C4-2B (cell line): ENCODE measurements at regions not wholly inside any gene's neighbourhood (a gene's known extent, or its start where the extent isn't known, plus 50 kb on each side); places are given as distances from the start of the nearest gene placed in this dataset.

Source experiments
- H3K27ac ChIP-seq: fragments of 450-650 bp; 2 replicates; pipeline ENCODE4 v1.5.1; 2017
- CTCF ChIP-seq: fragments of 450-650 bp; conservative IDR thresholded peaks from 2 replicates; pipeline ENCODE4 v1.5.1; 2017; ENCODE audit warnings: mild to moderate bottlenecking
- ZFX ChIP-seq: fragments of 450-650 bp; IDR thresholded peaks from 2 replicates; pipeline ENCODE4 v1.6.1; 2017

- TF ChIP-seq ZFX, result no peak
- TF ChIP-seq CTCF, result no peak
- H3K27ac ChIP-seq, result no peak overlapping the region
These were observed 64.4 kb upstream of the SLCO3A1 start for GRCh38 chr15:91789136-91789535.

- no peak overlapping the region for H3K27ac ChIP-seq
- TF ChIP-seq CTCF, result no peak
- TF ChIP-seq ZFX, result no peak
These were observed 62.7 kb upstream of the SLCO3A1 start for GRCh38 chr15:91790836-91791235.

- no peak overlapping the region for H3K27ac ChIP-seq
- no peak for TF ChIP-seq ZFX
- no peak for TF ChIP-seq CTCF
These were observed 59.7 kb upstream of the SLCO3A1 start for GRCh38 chr15:91793771-91794170.

GRCh38 chr15:91795235-91795634 is 58.3 kb upstream of the SLCO3A1 start:
- TF ChIP-seq ZFX (no peak), CTCF (no peak)
- no peak overlapping the region for H3K27ac ChIP-seq

GRCh38 chr15:91801836-91802534 is 51.5 kb upstream of the SLCO3A1 start:
- no peak for TF ChIP-seq ZFX
- no peak overlapping the region for H3K27ac ChIP-seq

- H3K27ac ChIP-seq, result no peak overlapping the region
- TF ChIP-seq ZFX, result no peak
- TF ChIP-seq CTCF, result no peak
These were observed 50.2 kb upstream of the SLCO3A1 start for GRCh38 chr15:91803260-91803659.
